AG04449 (cell line): ENCODE measurements at regions not wholly inside any gene's neighbourhood (a gene's known extent, or its start where the extent isn't known, plus 50 kb on each side); places are given as distances from the start of the nearest gene placed in this dataset.

Source experiments
- CTCF ChIA-PET: fragments of 350-600 bp; formaldehyde crosslinking; extraction: SDS; loops from one replicate; lab custom pipeline; 2021; ENCODE audit warnings: antibody characterized with exemption; lab: Yijun Ruan, JAX
- POLR2A ChIA-PET: fragments of 400-600, 350-600 bp; formaldehyde crosslinking; extraction: SDS; loops from one replicate; lab custom pipeline; 2020; ENCODE audit warnings: antibody characterized with exemption, inconsistent platforms; lab: Yijun Ruan, JAX
- DNase-seq: peaks from one replicate; pipeline ENCODE4 v3.0.0-alpha.2; 2010; ENCODE audit warnings: low read depth, low spot score
- H3K4me3 ChIP-seq: 2 replicates; pipeline ENCODE4 v1.5.1; 2011; ENCODE audit warnings: low read depth, mild to moderate bottlenecking, control low read depth, low read length
- TF ChIP-seq, protein P1 (sequence below): IDR thresholded peaks from one replicate; pipeline ENCODE4 v1.5.1; 2011; ENCODE audit warnings: mild to moderate bottlenecking, moderate library complexity, low read length, control low read depth, inconsistent platforms; ENCODE audit not compliant: insufficient read depth; ENCODE audit errors: missing control alignments

DNA sequence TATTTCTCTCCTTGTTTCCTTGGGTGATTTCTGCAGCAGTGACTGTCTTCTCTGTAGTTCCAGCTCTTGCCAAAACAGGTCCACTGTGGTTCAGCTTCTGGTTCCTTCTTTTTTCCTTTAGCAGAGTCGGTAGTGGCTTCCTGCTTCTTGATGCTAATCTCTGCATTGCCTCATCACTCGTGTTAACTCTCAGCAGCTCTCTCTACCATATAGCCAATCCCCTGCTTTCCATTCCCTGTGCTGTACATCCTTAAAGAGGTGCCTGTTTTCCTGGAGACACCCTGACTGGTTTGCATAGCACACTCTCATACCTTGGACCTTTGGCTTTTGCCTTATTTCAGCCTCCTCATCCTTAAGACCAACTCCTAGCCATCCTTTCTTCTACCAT lies 191.2 kb upstream of the LNX1 start:
- no peak overlapping the region for H3K4me3 ChIP-seq
- DNase-seq = no peak
- CTCF ChIA-PET = interaction anchor here (1.0 to 1.3 kb wide), 3 partner anchors 10 to 147 kb away, joined by 3 read pairs; no protein-coding TSS in a partner anchor
- POLR2A ChIA-PET = no interaction called here
- TF ChIP-seq, protein P1, sequence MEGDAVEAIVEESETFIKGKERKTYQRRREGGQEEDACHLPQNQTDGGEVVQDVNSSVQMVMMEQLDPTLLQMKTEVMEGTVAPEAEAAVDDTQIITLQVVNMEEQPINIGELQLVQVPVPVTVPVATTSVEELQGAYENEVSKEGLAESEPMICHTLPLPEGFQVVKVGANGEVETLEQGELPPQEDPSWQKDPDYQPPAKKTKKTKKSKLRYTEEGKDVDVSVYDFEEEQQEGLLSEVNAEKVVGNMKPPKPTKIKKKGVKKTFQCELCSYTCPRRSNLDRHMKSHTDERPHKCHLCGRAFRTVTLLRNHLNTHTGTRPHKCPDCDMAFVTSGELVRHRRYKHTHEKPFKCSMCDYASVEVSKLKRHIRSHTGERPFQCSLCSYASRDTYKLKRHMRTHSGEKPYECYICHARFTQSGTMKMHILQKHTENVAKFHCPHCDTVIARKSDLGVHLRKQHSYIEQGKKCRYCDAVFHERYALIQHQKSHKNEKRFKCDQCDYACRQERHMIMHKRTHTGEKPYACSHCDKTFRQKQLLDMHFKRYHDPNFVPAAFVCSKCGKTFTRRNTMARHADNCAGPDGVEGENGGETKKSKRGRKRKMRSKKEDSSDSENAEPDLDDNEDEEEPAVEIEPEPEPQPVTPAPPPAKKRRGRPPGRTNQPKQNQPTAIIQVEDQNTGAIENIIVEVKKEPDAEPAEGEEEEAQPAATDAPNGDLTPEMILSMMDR = no peak

DNA sequence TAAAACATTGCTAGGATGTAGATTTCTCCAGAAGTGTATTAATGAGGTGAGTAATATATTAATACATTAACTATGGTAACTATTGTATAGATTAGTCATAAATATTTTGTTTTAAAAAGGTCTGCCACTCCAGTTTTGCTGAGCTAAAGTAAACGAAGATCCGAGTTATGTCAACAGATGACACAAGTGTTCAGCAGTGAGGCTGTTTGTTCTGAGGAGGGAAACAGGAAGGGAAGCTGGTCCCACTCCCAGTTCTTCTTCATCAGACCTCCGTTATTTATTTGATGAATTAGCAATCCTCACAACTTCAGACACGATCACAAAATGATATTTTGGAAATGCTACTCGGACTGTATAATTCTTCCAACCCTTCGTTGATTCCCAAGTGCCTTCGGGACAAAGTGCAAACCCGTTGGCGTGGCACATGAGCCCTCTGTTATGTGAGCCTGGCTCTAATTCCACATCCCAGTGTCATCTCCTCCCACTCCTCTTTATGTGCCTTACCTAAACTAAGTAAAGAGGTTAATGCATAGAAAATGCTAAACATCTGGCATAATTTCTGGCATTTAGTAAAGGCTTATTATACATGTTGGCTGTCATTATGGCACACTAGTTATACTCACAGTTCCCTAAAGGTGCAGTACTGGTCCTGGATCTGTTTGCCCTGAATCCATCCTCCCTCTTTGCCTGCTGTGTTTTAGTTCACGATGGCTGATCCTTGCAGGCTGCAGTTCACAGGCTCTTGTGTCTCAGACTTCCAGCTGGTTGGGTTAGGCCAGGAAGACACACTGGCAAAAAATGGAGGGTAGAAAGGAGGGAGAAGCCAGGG lies 190.6 kb upstream of the LNX1 start:
- POLR2A ChIA-PET = interaction anchor here (0.7 kb wide), 1 partner anchor 38 kb away, joined by 3 read pairs; no protein-coding TSS in a partner anchor
- CTCF ChIA-PET = interaction anchor here (1.0 to 1.3 kb wide), 4 partner anchors 10 to 452 kb away, joined by 3 to 4 read pairs (median 3); no protein-coding TSS in a partner anchor
- TF ChIP-seq, protein P1 = no peak
- H3K4me3 ChIP-seq = no peak overlapping the region
- DNase-seq = no peak

DNA sequence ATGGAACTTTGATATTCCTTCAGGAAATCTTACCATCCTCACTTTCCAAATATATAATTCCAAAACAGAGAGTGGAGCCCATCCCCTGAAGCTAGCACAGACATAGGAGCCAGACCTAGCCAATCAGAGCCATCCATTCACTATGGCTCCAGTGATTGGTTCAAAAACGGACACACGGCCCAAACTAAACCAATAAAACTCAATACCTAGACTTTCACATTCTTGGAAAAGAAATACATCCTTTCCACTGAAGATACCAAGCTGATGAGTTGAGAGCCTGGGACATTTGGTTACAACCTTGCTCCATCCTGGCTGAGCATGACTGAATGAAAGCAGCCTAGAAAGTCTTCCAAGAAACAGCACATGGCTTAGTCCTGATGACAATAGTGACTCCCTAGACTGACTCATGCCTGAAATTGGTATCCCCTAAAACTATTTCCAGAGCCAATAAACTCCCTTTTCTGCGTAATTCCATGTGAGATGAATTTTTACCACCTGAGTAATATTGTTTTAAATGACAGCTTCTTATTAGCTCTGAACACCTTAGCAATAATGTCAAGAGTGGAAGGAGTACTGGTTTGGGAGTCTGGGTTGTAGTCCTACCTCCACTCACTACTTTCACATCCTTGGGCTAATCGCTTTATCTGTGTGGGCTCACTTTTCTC lies 189.6 kb upstream of the LNX1 start:
- TF ChIP-seq, protein P1 = no peak
- no peak overlapping the region for H3K4me3 ChIP-seq
- CTCF ChIA-PET = interaction anchor here (1.2 to 1.3 kb wide), 2 partner anchors 13 to 452 kb away, joined by 4 to 6 read pairs; no protein-coding TSS in a partner anchor
- no peak for DNase-seq
- POLR2A ChIA-PET = no interaction called here

DNA sequence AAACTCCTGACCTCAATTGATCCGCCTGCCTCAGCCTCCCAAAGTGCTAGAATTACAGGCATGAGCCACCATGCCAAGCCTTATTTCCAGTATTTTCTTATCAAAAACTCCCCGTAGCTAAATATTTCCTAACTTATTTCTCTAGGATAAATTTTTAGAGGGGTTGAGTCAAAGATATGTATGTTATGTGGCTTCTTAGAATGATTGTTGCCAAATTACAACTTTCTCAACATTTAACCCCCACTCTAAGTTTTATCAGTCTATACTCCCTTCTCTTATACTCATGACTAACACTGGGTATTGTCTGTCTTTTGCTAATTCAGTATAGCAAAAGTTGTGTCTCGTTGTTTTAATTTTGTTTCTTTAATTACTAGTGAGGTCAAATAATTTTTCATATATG lies 187.7 kb upstream of the LNX1 start:
- DNase-seq = no peak
- TF ChIP-seq, protein P1 = no peak
- POLR2A ChIA-PET = no interaction called here
- CTCF ChIA-PET = interaction anchor here (0.8 to 1.1 kb wide), 2 partner anchors 128 to 454 kb away, joined by 3 read pairs; no protein-coding TSS in a partner anchor
- H3K4me3 ChIP-seq = no peak overlapping the region

DNA sequence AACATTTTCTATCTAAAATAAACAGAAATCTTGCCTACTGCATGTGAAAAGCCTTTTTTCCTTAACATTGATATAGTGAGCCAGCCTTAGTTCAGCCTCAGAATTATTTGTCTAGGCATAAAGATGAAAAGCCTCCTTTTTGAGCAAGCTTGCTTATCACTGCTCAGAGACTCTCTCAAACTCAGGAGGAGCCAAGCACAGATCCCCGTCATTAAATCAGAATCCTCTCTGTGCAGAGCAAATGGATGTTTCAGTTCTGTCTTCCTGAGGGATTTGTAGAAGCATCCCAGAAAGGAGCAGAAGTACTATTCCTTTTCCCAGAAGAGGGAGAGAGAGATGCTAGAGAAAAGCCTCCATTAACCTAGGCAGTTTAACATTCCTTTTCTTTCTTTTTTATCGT lies 186.9 kb upstream of the LNX1 start:
- ChIA-PET POLR2A (no interaction called here), CTCF (interaction anchor here (0.8 to 2.8 kb wide), 5 partner anchors 9 to 456 kb away, joined by 3 to 10 read pairs (median 3); no protein-coding TSS in a partner anchor)
- TF ChIP-seq, protein P1 = no peak
- H3K4me3 ChIP-seq = no peak overlapping the region
- no peak for DNase-seq
